ENCODE measurements at regions not wholly inside any gene's neighbourhood (a gene's known extent, or its start where the extent isn't known, plus 50 kb on each side); places are given as distances from the start of the nearest gene placed in this dataset.
"Not testable (repeated sequence)": the region's sequence is repeated elsewhere in the genome, so short reads cannot be mapped to it uniquely, and the experiment has no call there.

DNA sequence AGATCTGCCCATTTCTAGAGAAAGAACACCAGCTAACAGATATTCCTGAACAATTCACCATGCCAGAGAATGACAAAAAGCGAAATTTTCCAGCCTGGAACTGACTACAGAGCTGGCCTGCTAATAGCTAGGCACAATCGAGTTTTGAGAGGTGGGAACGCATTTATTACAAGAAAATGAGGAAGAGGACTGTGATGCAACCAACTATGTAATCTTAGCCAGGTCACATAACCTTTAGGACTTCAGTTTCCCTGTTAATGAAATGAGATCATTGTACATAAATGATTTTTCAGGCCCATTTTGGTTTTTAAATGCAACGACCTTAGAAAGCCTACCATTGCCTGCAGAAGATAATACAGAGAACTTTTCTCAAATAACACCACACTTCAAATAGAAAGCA is 72.1 kb upstream of the SETMAR start:
- DNase-seq: no peak

GRCh38 chr3:4232798-4233197 is 70.4 kb upstream of the SETMAR start:
- DNase-seq: no peak

DNA sequence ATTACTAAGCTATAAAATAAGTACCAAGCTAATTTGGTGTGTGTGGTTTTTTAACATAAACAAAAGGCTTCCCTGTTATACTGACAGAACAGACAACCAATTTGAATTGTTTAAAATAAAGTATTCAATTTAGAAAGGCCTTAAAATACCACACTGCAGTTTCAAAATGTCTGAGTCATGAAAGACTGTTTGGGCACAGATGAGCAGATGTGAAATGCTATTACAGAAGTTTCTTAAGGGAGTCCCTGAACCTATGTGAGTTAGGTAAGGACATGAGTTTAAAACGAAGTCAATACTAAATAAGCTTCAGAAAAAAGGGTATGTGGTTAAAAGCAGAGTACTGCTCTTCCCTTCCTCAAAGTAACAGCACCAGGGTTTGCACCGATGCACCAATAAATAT is 69.7 kb upstream of the SETMAR start:
- no peak for DNase-seq

DNA sequence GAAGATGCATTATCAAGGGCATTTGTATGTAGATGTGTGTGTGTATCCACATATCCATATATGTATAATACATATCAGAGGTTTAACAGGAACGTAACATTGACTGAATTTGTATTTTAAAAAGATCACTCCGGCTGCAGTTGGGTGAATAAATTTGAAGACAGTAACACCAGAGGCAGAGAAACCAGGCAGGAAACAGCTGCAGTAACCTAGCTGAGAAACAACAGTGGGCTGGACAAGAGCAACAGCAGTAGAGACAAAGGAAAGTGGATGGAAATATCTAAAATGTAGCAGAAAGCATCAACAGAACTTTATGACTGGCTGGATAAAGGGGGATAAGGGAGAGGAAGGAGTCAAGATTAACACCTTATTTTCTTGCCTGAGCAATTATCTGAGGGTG is 68.3 kb upstream of the SETMAR start:
- DNase-seq: no peak

- no peak for DNase-seq
Measured at GRCh38 chr3:4235690-4236089, 67.5 kb upstream of the SETMAR start.

DNA sequence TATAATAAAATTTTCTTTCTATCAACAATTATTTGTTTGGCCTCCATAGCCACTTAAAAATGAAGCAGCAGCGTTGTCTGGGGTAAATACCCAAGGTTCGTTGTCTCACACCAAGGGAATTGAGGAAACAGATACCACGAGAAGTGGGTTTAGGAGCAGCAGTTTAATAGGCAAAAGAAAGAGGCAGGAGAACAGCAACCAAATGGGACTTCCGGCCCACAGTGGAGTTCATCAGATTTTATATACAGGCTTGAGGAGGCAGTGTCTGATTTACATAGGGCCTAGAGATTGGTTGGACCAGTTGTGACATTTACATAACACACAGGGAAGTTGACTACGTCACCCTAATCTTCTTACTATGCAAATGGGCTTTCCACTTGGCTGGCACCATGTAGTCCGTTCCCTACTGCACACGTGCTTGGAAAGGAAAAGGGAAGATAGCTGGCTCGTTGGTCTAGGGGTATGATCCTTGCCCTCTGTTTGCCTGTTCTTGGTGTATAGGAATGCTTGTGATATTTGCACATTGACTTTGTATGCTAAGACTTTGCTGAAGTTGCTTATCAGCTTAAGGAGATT is 61.5 kb upstream of the SETMAR start:
- DNase-seq: no peak

- no peak for DNase-seq
Measured at GRCh38 chr3:4245671-4246070, 57.5 kb upstream of the SETMAR start.

GRCh38 chr3:4247391-4247790 is 55.8 kb upstream of the SETMAR start:
- DNase-seq: no peak

- no peak for DNase-seq
Measured at GRCh38 chr3:4250064-4250463, 53.1 kb upstream of the SETMAR start.

DNA sequence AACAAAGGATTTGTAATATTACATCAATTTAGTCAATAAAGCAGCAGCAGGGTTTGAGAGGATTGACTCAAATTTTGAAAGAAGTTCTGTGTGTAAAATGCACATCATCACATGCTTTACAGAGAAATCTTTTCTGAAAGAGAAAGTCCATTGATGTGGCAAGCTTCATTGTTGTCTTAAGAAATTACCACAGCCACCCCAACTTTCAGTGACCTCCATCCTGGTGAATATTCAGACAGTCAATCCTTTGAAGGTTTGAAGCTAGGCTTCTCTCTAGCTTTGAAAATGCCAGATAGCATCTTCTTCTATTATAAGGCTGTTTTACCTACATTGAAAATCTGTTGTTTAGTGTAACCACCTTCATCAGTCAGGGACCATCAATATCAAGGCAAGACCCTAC is 51.8 kb upstream of the SETMAR start:
- DNase-seq: no peak

DNA sequence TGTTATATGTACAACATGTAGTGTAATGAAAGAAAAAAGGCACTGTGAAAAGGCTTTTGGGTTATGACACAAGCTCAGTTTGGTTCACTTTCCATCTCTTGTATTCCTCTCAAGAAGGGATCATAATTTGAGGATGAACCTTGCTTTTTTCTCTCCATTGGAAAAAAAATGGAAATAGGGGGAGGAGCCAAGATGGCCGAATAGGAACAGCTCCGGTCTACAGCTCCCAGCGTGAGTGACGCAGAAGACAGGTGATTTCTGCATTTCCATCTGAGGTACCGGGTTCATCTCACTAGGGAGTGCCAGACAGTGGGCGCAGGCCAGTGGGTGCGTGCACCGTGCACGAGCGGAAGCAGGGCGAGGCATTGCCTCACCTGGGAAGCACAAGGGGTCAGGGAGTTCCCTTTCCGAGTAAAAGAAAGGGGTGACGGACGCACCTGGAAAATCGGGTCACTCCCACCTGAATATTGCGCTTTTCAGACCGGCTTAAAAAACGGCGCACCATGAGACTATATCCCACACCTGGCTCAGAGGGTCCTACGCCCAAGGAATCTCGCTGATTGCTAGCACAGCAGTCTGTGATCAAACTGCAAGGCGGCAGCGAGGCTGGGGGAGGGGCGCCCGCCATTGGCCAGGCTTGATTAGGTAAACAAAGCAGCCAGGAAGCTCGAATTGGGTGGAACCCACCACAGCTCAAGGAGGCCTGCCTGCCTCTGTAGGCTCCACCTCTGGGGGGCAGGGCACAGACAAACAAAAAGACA is 49.9 kb upstream of the SETMAR start:
- not testable (repeated sequence) for DNase-seq
